B cell (primary cell): ENCODE measurements at regions not wholly inside any gene's neighbourhood (a gene's known extent, or its start where the extent isn't known, plus 50 kb on each side); places are given as distances from the start of the nearest gene placed in this dataset.
"Not testable (repeated sequence)": the region's sequence is repeated elsewhere in the genome, so short reads cannot be mapped to it uniquely, and the experiment has no call there.

Experiments used
- ATAC-seq: fragments of 200-7000 bp; cut with Tn5 transposase; one replicate; pipeline ENCODE4 v1.10.0; 2021; ENCODE audit warnings: low read depth, mild to moderate bottlenecking, moderate number of reproducible peaks, moderate library complexity
- CTCF ChIA-PET: fragments of 350-600 bp; sonication (Branson Sonifier 250); formaldehyde crosslinking; loops from one replicate; lab custom pipeline; 2021; ENCODE audit warnings: antibody characterized with exemption, inconsistent platforms; lab: Charles Lee
- POLR2A ChIA-PET: fragments of 350-600 bp; sonication (Branson Sonifier 250); formaldehyde crosslinking; loops from one replicate; lab custom pipeline; 2021; ENCODE audit warnings: antibody characterized with exemption; lab: Charles Lee
- DNase-seq: peaks from one replicate; pipeline ENCODE4 v3.0.0; 2013
- H2AFZ ChIP-seq: 2 replicates; pipeline ENCODE4 v1.6.1; 2012; ENCODE audit warnings: mild to moderate bottlenecking, low read depth, low read length; ENCODE audit not compliant: insufficient read depth, poor library complexity, severe bottlenecking
- H3K27ac ChIP-seq, 2 donors: 1 replicate in 1 of 2; 2 replicates in 1 of 2; pipeline ENCODE4 v1.5.1; 2012 to 2013; ENCODE audit warnings: low read length in 2 of 2, mild to moderate bottlenecking in 2 of 2, moderate library complexity in 1 of 2
- H3K27me3 ChIP-seq, 4 experiments: fragments of 200-600 bp in 1 of 4; sonication (generic) in 1 of 4; replicated peaks in 1 of 4; 1 replicate in 2 of 4; 2 replicates in 2 of 4; pipeline versions ENCODE4 v1.6.1 to v1.7.0; 2013 to 2016; ENCODE audit warnings: low read length in 3 of 4, mild to moderate bottlenecking in 2 of 4, mixed read lengths in 1 of 4, moderate library complexity in 1 of 4; ENCODE audit not compliant: insufficient read depth in 4 of 4, control insufficient read depth in 3 of 4; ENCODE audit errors: control extremely low read depth in 1 of 4
- H3K36me3 ChIP-seq, 2 experiments: replicated peaks in 1 of 2; 1 replicate in 1 of 2; 2 replicates in 1 of 2; pipeline versions ENCODE4 v1.6.1 to v1.7.1; 2013; ENCODE audit warnings: low read length in 1 of 2; ENCODE audit not compliant: insufficient read depth in 2 of 2, control insufficient read depth in 1 of 2; ENCODE audit errors: control extremely low read depth in 1 of 2, extremely low read depth in 1 of 2
- H3K4me1 ChIP-seq, 2 donors: fragments of 200-600 bp in 1 of 2; sonication (generic) in 1 of 2; 1 replicate in 1 of 2; 2 replicates in 1 of 2; pipeline versions ENCODE4 v1.5.1 to v1.6.1; 2013 to 2017; ENCODE audit warnings: low read length in 2 of 2; ENCODE audit not compliant: control insufficient read depth in 2 of 2, insufficient read depth in 2 of 2
- H3K4me2 ChIP-seq: replicated peaks from 2 replicates; pipeline ENCODE3; 2012; ENCODE audit warnings: mild to moderate bottlenecking, low read depth, low read length; ENCODE audit not compliant: poor library complexity, severe bottlenecking
- H3K4me3 ChIP-seq, 5 experiments: fragments of 200-600 bp in 1 of 5; sonication (generic) in 1 of 5; 1 replicate in 3 of 5; 2 replicates in 2 of 5; pipeline versions ENCODE4 v1.5.1 to v1.7.0; 2011 to 2016; ENCODE audit warnings: low read length in 4 of 5, mild to moderate bottlenecking in 4 of 5, low read depth in 2 of 5, control low read depth in 1 of 5, moderate library complexity in 1 of 5; ENCODE audit not compliant: insufficient read depth in 1 of 5; ENCODE audit errors: control extremely low read depth in 1 of 5, extremely low read depth in 1 of 5
- H3K79me2 ChIP-seq: fragments of 200-600 bp; sonication (generic); one replicate; pipeline ENCODE4 v1.6.0; 2016; ENCODE audit warnings: low read length; ENCODE audit not compliant: control insufficient read depth, insufficient read depth
- H3K9ac ChIP-seq: fragments of 200-600 bp; sonication (generic); 2 replicates; pipeline ENCODE4 v1.6.1; 2017; ENCODE audit warnings: mild to moderate bottlenecking, low read length, moderate library complexity
- H3K9me3 ChIP-seq, 3 donors: one replicate each; pipeline versions ENCODE4 v1.6.1 to v1.7.1; 2013; ENCODE audit warnings: low read length in 2 of 3; ENCODE audit not compliant: control insufficient read depth in 2 of 3, insufficient read depth in 1 of 3; ENCODE audit errors: control extremely low read depth in 1 of 3
- H4K20me1 ChIP-seq: 2 replicates; pipeline ENCODE4 v1.6.0; 2012; ENCODE audit warnings: mild to moderate bottlenecking, low read length; ENCODE audit not compliant: insufficient read depth, control insufficient read depth, poor library complexity, severe bottlenecking
- H3K27ac Mint-ChIP-seq: one replicate; pipeline ENCODE4 v1.8.0; 2021; ENCODE audit warnings: mixed read lengths
- H3K27me3 Mint-ChIP-seq: one replicate; pipeline ENCODE4 v1.8.0; 2021; ENCODE audit warnings: mixed read lengths
- H3K4me1 Mint-ChIP-seq: one replicate; pipeline ENCODE4 v1.8.0; 2021; ENCODE audit warnings: mixed read lengths
- H3K4me3 Mint-ChIP-seq: one replicate; pipeline ENCODE4 v1.8.0; 2021; ENCODE audit warnings: mixed read lengths
- H3K9me3 Mint-ChIP-seq: one replicate; pipeline ENCODE4 v1.8.0; 2022; ENCODE audit warnings: mixed read lengths; ENCODE audit not compliant: insufficient read depth
- WGBS: methylation state at CpG from one replicate; pipeline ENCODE4 v1.1.5; 2013; ENCODE audit warnings: missing lambda C conversion rate; ENCODE audit not compliant: insufficient coverage; 5-methylcytosine and 5-hydroxymethylcytosine counted together
- intact Hi-C: fragments of 100-400 bp; cut with micrococcal nuclease; formaldehyde crosslinking; loops from one replicate; pipeline ENCODE4 v1.10.0; 2022

DNA sequence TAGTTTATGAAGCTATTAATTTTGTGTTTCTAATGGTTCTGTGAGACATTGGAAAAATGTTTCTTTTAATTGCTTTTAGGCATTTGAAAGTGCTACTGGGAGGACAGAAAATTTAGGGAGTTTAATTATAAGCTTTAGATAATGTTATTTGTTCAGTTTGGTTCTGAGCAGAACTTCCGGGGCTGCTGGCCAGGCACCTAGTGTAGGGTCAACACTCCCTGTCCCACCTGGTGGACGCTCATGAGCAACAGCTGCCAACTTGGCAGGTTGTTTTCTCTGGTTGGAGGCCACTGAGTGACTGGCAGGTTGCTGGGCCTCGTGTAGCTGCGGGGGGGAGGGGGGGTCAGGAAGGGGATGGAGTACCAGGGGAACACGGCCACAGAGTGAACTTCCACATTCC is 250.2 kb downstream of the RTP5 start:
- not testable (repeated sequence) for H3K4me1 Mint-ChIP-seq

GRCh38 chr2:242130682-242131081 is 261.2 kb downstream of the RTP5 start:
- H3K4me1 Mint-ChIP-seq, H3K4me3 Mint-ChIP-seq, H3K27ac ChIP-seq, H3K4me2 ChIP-seq, H3K9ac ChIP-seq, H3K36me3 ChIP-seq, H3K4me3 ChIP-seq, H4K20me1 ChIP-seq, H3K79me2 ChIP-seq, H3K27me3 Mint-ChIP-seq, intact Hi-C loops, H3K9me3 ChIP-seq, H3K4me1 ChIP-seq, H3K27ac Mint-ChIP-seq, H3K9me3 Mint-ChIP-seq, DNase-seq, H3K27me3 ChIP-seq, CTCF ChIA-PET, H2AFZ ChIP-seq, ATAC-seq, POLR2A ChIA-PET: not testable (repeated sequence)
- WGBS: no CpG with 5 or more reads among the region's 3 CpGs

More for the DNA sequence above, 250.2 kb downstream of the RTP5 start:
- H3K4me2 ChIP-seq, H3K27me3 ChIP-seq, H3K27me3 Mint-ChIP-seq, H4K20me1 ChIP-seq, H3K27ac Mint-ChIP-seq, H3K9me3 ChIP-seq, H3K4me3 ChIP-seq, H3K4me3 Mint-ChIP-seq, ATAC-seq, H3K36me3 ChIP-seq, H3K4me1 ChIP-seq, CTCF ChIA-PET, H3K9me3 Mint-ChIP-seq, H3K9ac ChIP-seq, H3K27ac ChIP-seq, intact Hi-C loops, H2AFZ ChIP-seq, POLR2A ChIA-PET, H3K79me2 ChIP-seq: not testable (repeated sequence)
- peak; percentile 2 for DNase-seq
- 71% methylated on average over 1 of the region's 5 CpGs for WGBS

DNA sequence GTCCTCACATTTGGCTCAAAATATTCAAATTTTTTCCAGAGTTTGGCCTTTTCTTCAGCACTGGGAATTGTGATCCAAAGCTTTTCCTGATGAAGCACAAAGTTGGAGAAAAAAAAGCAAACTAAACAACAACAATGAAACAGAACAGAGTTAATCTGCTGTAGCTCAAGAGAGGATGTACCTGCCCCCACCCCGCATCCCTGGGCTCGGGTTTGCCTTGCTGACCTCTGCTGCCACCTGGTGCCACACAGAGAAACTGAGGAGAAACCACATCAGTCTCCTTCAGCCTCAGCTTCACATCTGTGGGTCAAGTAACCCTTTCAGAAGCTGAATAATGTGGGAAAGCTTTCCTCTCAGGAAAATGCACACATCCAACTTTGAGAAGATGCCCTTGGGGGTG is 290.4 kb downstream of the RTP5 start:
- H3K9ac ChIP-seq, ATAC-seq, H3K27ac Mint-ChIP-seq, H3K79me2 ChIP-seq, POLR2A ChIA-PET, H2AFZ ChIP-seq, H4K20me1 ChIP-seq, H3K4me1 Mint-ChIP-seq, H3K4me3 Mint-ChIP-seq, H3K9me3 ChIP-seq, H3K27me3 Mint-ChIP-seq, H3K36me3 ChIP-seq, H3K27ac ChIP-seq, H3K4me1 ChIP-seq, H3K27me3 ChIP-seq, H3K4me3 ChIP-seq, CTCF ChIA-PET, H3K4me2 ChIP-seq, intact Hi-C loops, H3K9me3 Mint-ChIP-seq, DNase-seq: not testable (repeated sequence)
- WGBS: no CpG with 5 or more reads among the region's 2 CpGs

DNA sequence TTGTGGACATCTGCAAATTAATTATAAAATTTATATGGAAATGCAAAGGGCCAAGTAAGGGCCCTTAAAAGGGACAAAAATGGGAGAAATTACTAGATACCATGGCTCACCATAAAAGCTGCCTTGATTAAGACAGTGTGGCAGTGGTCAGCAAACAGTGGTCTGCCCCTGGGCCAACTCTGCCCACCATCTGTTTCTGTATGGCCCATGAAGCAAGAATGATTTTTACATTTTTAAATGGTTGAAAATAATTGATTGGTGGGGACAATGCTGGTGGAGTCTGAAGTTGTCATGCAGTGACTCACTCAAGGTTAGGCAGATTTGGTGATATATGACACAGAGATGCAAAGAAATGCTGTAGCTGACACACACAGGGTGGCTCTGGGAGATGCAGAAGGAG is 295.6 kb downstream of the RTP5 start:
- H3K4me2 ChIP-seq, H3K4me1 ChIP-seq, H3K4me3 Mint-ChIP-seq, H3K36me3 ChIP-seq, ATAC-seq, intact Hi-C loops, H2AFZ ChIP-seq, H3K4me3 ChIP-seq, POLR2A ChIA-PET, H4K20me1 ChIP-seq, H3K27ac ChIP-seq, H3K4me1 Mint-ChIP-seq, H3K79me2 ChIP-seq, CTCF ChIA-PET, H3K9ac ChIP-seq, H3K9me3 ChIP-seq, H3K27me3 Mint-ChIP-seq, H3K27me3 ChIP-seq, H3K27ac Mint-ChIP-seq, DNase-seq, H3K9me3 Mint-ChIP-seq: not testable (repeated sequence)
